ENCODE measurements at regions not wholly inside any gene's neighbourhood (a gene's known extent, or its start where the extent isn't known, plus 50 kb on each side); places are given as distances from the start of the nearest gene placed in this dataset.

GRCh38 chrX:11929476-11929875 lies 171.4 kb downstream of the MSL3 start:
- H3K27me3 Mint-ChIP-seq: no peaks in the 10 kb centered on the region
- H3K4me3 Mint-ChIP-seq: no peak overlapping the region
- Histone ChIP-seq H3K36me3 (ENCODE audit: insufficient read depth, low read length) (no peaks in the 10 kb centered on the region), H3K4me1 (ENCODE audit: insufficient read depth, low read length) (no peaks in the 10 kb centered on the region), H3K4me3 (ENCODE audit: low read length) (no peak overlapping the region), H3K27me3 (ENCODE audit: insufficient read depth, low read length, poor library complexity, severe bottlenecking) (no peaks in the 10 kb centered on the region), H3K9me3 (ENCODE audit: low read length) (no peaks in the 10 kb centered on the region), H3K27ac (ENCODE audit: low read depth, low read length) (no peak overlapping the region)
- CTCF ChIA-PET: no interaction called here
- peaks cover 0 to 11% (median 0%) of the 10 kb centered on the region in 5 donors for H3K9me3 Mint-ChIP-seq
- H3K4me1 Mint-ChIP-seq: no peaks in the 10 kb centered on the region
- DNase-seq: no peak
- H3K36me3 Mint-ChIP-seq: no peaks in the 10 kb centered on the region
- POLR2A ChIA-PET: no interaction called here
- no peak overlapping the region for H3K27ac Mint-ChIP-seq

- CTCF ChIA-PET: no interaction called here
Observed at GRCh38 chrX:11932423-11932822, 174.4 kb downstream of the MSL3 start.

GRCh38 chrX:11934089-11934488 lies 176.1 kb downstream of the MSL3 start:
- CTCF ChIA-PET: no interaction called here
- H3K4me1 ChIP-seq (ENCODE audit: insufficient read depth, low read length): no peaks in the 10 kb centered on the region
- no peak overlapping the region for H3K4me3 ChIP-seq (ENCODE audit: low read length)
- Mint-ChIP-seq H3K36me3 (no peaks in the 10 kb centered on the region), H3K4me1 (no peaks in the 10 kb centered on the region), H3K4me3 (no peak overlapping the region), H3K27me3 (no peaks in the 10 kb centered on the region), H3K9me3 (no peaks in the 10 kb centered on the region), H3K27ac (no peak overlapping the region)
- no peaks in the 10 kb centered on the region for H3K27me3 ChIP-seq (ENCODE audit: insufficient read depth, low read length, poor library complexity, severe bottlenecking)
- no peak for DNase-seq
- POLR2A ChIA-PET: no interaction called here
- H3K9me3 ChIP-seq (ENCODE audit: low read length): no peaks in the 10 kb centered on the region
- no peak overlapping the region for H3K27ac ChIP-seq (ENCODE audit: low read depth, low read length)
- no peaks in the 10 kb centered on the region for H3K36me3 ChIP-seq (ENCODE audit: insufficient read depth, low read length)

More at GRCh38 chrX:11932423-11932822, 174.4 kb downstream of the MSL3 start:
- no peaks in the 10 kb centered on the region for H3K4me1 Mint-ChIP-seq
- Histone ChIP-seq H3K36me3 (ENCODE audit: insufficient read depth, low read length) (no peaks in the 10 kb centered on the region), H3K27ac (ENCODE audit: low read depth, low read length) (no peak overlapping the region), H3K4me3 (ENCODE audit: low read length) (no peak overlapping the region), H3K27me3 (ENCODE audit: insufficient read depth, low read length, poor library complexity, severe bottlenecking) (no peaks in the 10 kb centered on the region), H3K4me1 (ENCODE audit: insufficient read depth, low read length) (no peaks in the 10 kb centered on the region), H3K9me3 (ENCODE audit: low read length) (no peaks in the 10 kb centered on the region)
- H3K9me3 Mint-ChIP-seq: peaks cover 0 to 4% (median 0%) of the 10 kb centered on the region in 5 donors
- H3K36me3 Mint-ChIP-seq: no peaks in the 10 kb centered on the region
- H3K27ac Mint-ChIP-seq: no peak overlapping the region
- no peaks in the 10 kb centered on the region for H3K27me3 Mint-ChIP-seq
- no peak for DNase-seq
- H3K4me3 Mint-ChIP-seq: no peak overlapping the region
- POLR2A ChIA-PET: no interaction called here

GRCh38 chrX:11941571-11941970 lies 183.5 kb downstream of the MSL3 start:
- H3K4me1 ChIP-seq (ENCODE audit: insufficient read depth, low read length): no peaks in the 10 kb centered on the region
- no peak for DNase-seq
- no peaks in the 10 kb centered on the region for H3K9me3 Mint-ChIP-seq
- peaks cover 0 to 5% of the 10 kb centered on the region in 2 donors for H3K27me3 Mint-ChIP-seq
- no peak overlapping the region for H3K27ac Mint-ChIP-seq
- H3K27me3 ChIP-seq (ENCODE audit: insufficient read depth, low read length, poor library complexity, severe bottlenecking): no peaks in the 10 kb centered on the region
- no peaks in the 10 kb centered on the region for H3K9me3 ChIP-seq (ENCODE audit: low read length)
- CTCF ChIA-PET: no interaction called here
- no peak overlapping the region for H3K27ac ChIP-seq (ENCODE audit: low read depth, low read length)
- no peaks in the 10 kb centered on the region for H3K36me3 Mint-ChIP-seq
- no peaks in the 10 kb centered on the region for H3K4me1 Mint-ChIP-seq
- no peaks in the 10 kb centered on the region for H3K36me3 ChIP-seq (ENCODE audit: insufficient read depth, low read length)
- no peak overlapping the region for H3K4me3 Mint-ChIP-seq
- no peak overlapping the region for H3K4me3 ChIP-seq (ENCODE audit: low read length)
- POLR2A ChIA-PET: no interaction called here

DNA sequence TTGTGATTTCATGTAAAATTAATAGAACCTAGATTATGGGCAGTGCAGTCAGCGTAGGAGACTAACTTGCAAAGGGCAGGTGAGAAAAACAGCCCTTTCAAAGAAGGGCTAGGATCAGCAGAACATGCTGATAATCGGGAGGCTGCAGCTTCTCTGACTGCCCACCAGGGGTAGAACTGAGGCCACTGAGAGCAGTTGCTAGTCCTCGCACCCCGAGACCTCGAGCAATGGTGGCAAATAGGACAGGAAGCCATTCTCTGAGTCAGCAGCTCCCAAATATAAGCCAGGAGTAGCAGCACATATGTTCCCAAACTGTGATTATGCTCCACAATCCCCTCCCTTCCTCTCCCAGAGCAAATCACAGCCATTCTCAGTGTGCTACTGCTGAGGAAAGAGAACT lies 186.5 kb downstream of the MSL3 start:
- no peaks in the 10 kb centered on the region for H3K36me3 ChIP-seq (ENCODE audit: insufficient read depth, low read length)
- H3K27ac Mint-ChIP-seq: peak overlapping the region in 1 of 8 donors; percentile 75
- DNase-seq: no peak
- no peaks in the 10 kb centered on the region for H3K36me3 Mint-ChIP-seq
- no peaks in the 10 kb centered on the region for H3K4me1 Mint-ChIP-seq
- no peaks in the 10 kb centered on the region for H3K27me3 ChIP-seq (ENCODE audit: insufficient read depth, low read length, poor library complexity, severe bottlenecking)
- H3K27ac ChIP-seq (ENCODE audit: low read depth, low read length): no peak overlapping the region
- no peaks in the 10 kb centered on the region for H3K4me1 ChIP-seq (ENCODE audit: insufficient read depth, low read length)
- POLR2A ChIA-PET: no interaction called here
- no peaks in the 10 kb centered on the region for H3K9me3 Mint-ChIP-seq
- no peaks in the 10 kb centered on the region for H3K9me3 ChIP-seq (ENCODE audit: low read length)
- no peak overlapping the region for H3K4me3 ChIP-seq (ENCODE audit: low read length)
- CTCF ChIA-PET: no interaction called here
- H3K27me3 Mint-ChIP-seq: peaks cover 5 to 8% of the 10 kb centered on the region in 2 donors
- H3K4me3 Mint-ChIP-seq: no peak overlapping the region

DNA sequence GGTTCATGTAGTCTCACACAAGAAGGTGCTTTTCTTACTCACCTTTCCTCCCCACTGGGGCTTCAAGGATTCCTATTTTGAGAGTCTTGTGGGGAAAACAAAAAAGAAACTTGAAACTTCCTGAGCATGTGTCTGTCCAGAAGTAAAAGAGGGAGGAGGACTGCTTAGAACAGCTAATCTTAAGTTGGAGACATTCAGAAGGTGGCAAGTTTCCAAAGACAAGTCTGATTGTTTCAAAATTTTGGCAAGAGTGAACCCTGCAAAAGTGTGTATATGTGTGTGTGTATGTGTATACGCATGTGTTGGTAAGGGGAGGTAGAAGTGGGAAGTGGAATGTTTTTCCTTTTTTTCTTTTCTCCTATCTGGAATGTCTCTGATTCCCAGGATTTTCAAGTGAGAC lies 189.0 kb upstream of the FRMPD4 start:
- Mint-ChIP-seq H3K36me3 (no peaks in the 10 kb centered on the region), H3K4me1 (no peaks in the 10 kb centered on the region), H3K9me3 (peaks cover 0 to 10% (median 0%) of the 10 kb centered on the region in 5 donors), H3K4me3 (no peak overlapping the region), H3K27me3 (peaks cover 1 to 8% of the 10 kb centered on the region in 2 donors), H3K27ac (no peak overlapping the region)
- Histone ChIP-seq H3K36me3 (ENCODE audit: insufficient read depth, low read length) (no peaks in the 10 kb centered on the region), H3K27me3 (ENCODE audit: insufficient read depth, low read length, poor library complexity, severe bottlenecking) (no peaks in the 10 kb centered on the region), H3K27ac (ENCODE audit: low read depth, low read length) (no peak overlapping the region), H3K9me3 (ENCODE audit: low read length) (no peaks in the 10 kb centered on the region), H3K4me3 (ENCODE audit: low read length) (no peak overlapping the region), H3K4me1 (ENCODE audit: insufficient read depth, low read length) (no peaks in the 10 kb centered on the region)
- no peak for DNase-seq
- ChIA-PET CTCF (no interaction called here), POLR2A (no interaction called here)

GRCh38 chrX:11952176-11952720 lies 186.0 kb upstream of the FRMPD4 start:
- no peak for DNase-seq
- no peaks in the 10 kb centered on the region for H3K27me3 ChIP-seq (ENCODE audit: insufficient read depth, low read length, poor library complexity, severe bottlenecking)
- no peak overlapping the region for H3K27ac ChIP-seq (ENCODE audit: low read depth, low read length)
- no peaks in the 10 kb centered on the region for H3K36me3 ChIP-seq (ENCODE audit: insufficient read depth, low read length)
- Mint-ChIP-seq H3K4me1 (no peaks in the 10 kb centered on the region), H3K27ac (no peak overlapping the region), H3K36me3 (no peaks in the 10 kb centered on the region), H3K27me3 (peaks cover 2 to 6% of the 10 kb centered on the region in 2 donors), H3K9me3 (peaks cover 0 to 10% (median 0%) of the 10 kb centered on the region in 5 donors), H3K4me3 (no peak overlapping the region)
- ChIA-PET POLR2A (no interaction called here), CTCF (no interaction called here)
- no peaks in the 10 kb centered on the region for H3K9me3 ChIP-seq (ENCODE audit: low read length)
- H3K4me1 ChIP-seq (ENCODE audit: insufficient read depth, low read length): no peaks in the 10 kb centered on the region
- H3K4me3 ChIP-seq (ENCODE audit: low read length): no peak overlapping the region

DNA sequence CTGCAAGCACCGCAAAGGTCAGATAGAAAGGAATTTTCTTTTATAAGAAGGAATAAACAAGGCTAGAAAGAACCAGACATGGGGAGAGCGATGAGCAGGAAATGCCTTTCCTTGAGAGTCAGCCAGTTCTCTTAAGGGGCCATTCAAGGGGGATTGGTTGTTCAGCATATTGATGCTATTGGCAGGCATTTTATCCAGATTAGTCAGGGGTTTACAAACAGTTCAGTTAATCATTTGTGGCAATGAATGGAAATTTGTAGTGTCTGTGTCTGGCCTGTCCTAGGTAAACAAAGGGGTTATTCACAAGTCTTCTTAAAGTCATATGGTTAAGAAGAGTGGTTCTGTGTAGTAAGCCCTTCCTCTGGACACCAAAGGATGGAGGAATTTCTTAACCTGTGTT lies 184.7 kb upstream of the FRMPD4 start:
- H3K27ac ChIP-seq (ENCODE audit: low read depth, low read length): no peak overlapping the region
- H3K4me3 ChIP-seq (ENCODE audit: low read length): no peak overlapping the region
- H3K27me3 Mint-ChIP-seq: peaks cover 2 to 4% of the 10 kb centered on the region in 2 donors
- H3K4me1 ChIP-seq (ENCODE audit: insufficient read depth, low read length): no peaks in the 10 kb centered on the region
- no peaks in the 10 kb centered on the region for H3K9me3 ChIP-seq (ENCODE audit: low read length)
- no peaks in the 10 kb centered on the region for H3K27me3 ChIP-seq (ENCODE audit: insufficient read depth, low read length, poor library complexity, severe bottlenecking)
- peaks cover 0 to 10% (median 0%) of the 10 kb centered on the region in 5 donors for H3K9me3 Mint-ChIP-seq
- H3K4me3 Mint-ChIP-seq: no peak overlapping the region
- H3K4me1 Mint-ChIP-seq: no peaks in the 10 kb centered on the region
- no peak overlapping the region for H3K27ac Mint-ChIP-seq
- ChIA-PET CTCF (no interaction called here), POLR2A (no interaction called here)
- H3K36me3 ChIP-seq (ENCODE audit: insufficient read depth, low read length): no peaks in the 10 kb centered on the region
- H3K36me3 Mint-ChIP-seq: no peaks in the 10 kb centered on the region
- DNase-seq: no peak

DNA sequence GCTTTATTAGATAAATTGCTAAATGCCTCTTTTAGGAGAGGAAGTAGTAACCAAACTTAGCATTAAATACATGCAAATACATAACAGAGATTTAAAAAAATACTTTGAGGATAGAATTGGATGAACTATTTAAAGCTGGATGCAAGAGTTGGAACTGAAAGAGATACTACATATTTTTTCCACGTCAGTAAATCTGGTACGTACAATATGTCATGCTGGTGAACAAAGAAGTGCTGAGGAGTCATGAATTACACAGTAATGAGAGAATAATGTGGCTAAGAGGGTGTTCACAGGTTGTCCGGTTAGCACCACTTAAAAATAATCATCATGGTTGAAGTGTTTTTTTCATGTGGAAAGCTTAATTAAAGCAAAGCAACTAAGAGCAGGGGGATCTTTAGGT lies 184.1 kb upstream of the FRMPD4 start:
- peaks cover 0 to 10% (median 0%) of the 10 kb centered on the region in 5 donors for H3K9me3 Mint-ChIP-seq
- no peaks in the 10 kb centered on the region for H3K4me1 ChIP-seq (ENCODE audit: insufficient read depth, low read length)
- H3K36me3 Mint-ChIP-seq: no peaks in the 10 kb centered on the region
- CTCF ChIA-PET: no interaction called here
- DNase-seq: no peak
- H3K4me3 Mint-ChIP-seq: no peak overlapping the region
- peaks cover 2 to 3% of the 10 kb centered on the region in 2 donors for H3K27me3 Mint-ChIP-seq
- no peaks in the 10 kb centered on the region for H3K36me3 ChIP-seq (ENCODE audit: insufficient read depth, low read length)
- no peak overlapping the region for H3K27ac Mint-ChIP-seq
- no peak overlapping the region for H3K4me3 ChIP-seq (ENCODE audit: low read length)
- POLR2A ChIA-PET: no interaction called here
- H3K9me3 ChIP-seq (ENCODE audit: low read length): no peaks in the 10 kb centered on the region
- no peaks in the 10 kb centered on the region for H3K4me1 Mint-ChIP-seq
- no peak overlapping the region for H3K27ac ChIP-seq (ENCODE audit: low read depth, low read length)
- no peaks in the 10 kb centered on the region for H3K27me3 ChIP-seq (ENCODE audit: insufficient read depth, low read length, poor library complexity, severe bottlenecking)
